Endodermal cell (in vitro differentiated cells): ENCODE measurements at regions not wholly inside any gene's neighbourhood (a gene's known extent, or its start where the extent isn't known, plus 50 kb on each side); places are given as distances from the start of the nearest gene placed in this dataset.

Experiments used
- DNase-seq: peaks from one replicate; pipeline ENCODE4 v3.0.0-alpha.2; 2017
- H3K27ac ChIP-seq: 2 replicates; pipeline ENCODE4 v1.5.1; 2013; ENCODE audit warnings: mild to moderate bottlenecking, low read depth, low read length, moderate library complexity
- H3K27me3 ChIP-seq: 2 replicates; pipeline ENCODE4 v1.6.1; 2013; ENCODE audit warnings: mild to moderate bottlenecking, low read length, moderate library complexity; ENCODE audit not compliant: insufficient read depth, control insufficient read depth, poor library complexity, severe bottlenecking
- H3K36me3 ChIP-seq: 2 replicates; pipeline ENCODE4 v1.7.0; 2013; ENCODE audit warnings: mild to moderate bottlenecking, low read length, moderate library complexity; ENCODE audit not compliant: control insufficient read depth, insufficient read depth
- H3K4me1 ChIP-seq: one replicate; pipeline ENCODE4 v1.7.0; 2013; ENCODE audit warnings: low read length; ENCODE audit not compliant: control insufficient read depth, insufficient read depth
- H3K4me3 ChIP-seq: 2 replicates; pipeline ENCODE4 v1.5.1; 2013; ENCODE audit warnings: mild to moderate bottlenecking, low read length, moderate library complexity
- H3K9ac ChIP-seq: 2 replicates; pipeline ENCODE4 v1.6.1; 2013; ENCODE audit warnings: mild to moderate bottlenecking, low read length, moderate library complexity; ENCODE audit not compliant: poor library complexity, severe bottlenecking; ENCODE audit errors: extremely low read depth
- H3K9me3 ChIP-seq: 2 replicates; pipeline ENCODE4 v1.6.1; 2013; ENCODE audit warnings: mild to moderate bottlenecking, low read length, moderate library complexity; ENCODE audit not compliant: control insufficient read depth
- H3K27ac Mint-ChIP-seq: 2 replicates; pipeline ENCODE4 v1.8.0; 2020; ENCODE audit warnings: mixed read lengths
- H3K27me3 Mint-ChIP-seq: 2 replicates; pipeline ENCODE4 v1.8.0; 2021; ENCODE audit warnings: mild to moderate bottlenecking, mixed read lengths; ENCODE audit not compliant: insufficient read depth
- H3K36me3 Mint-ChIP-seq: 2 replicates; pipeline ENCODE4 v1.8.0; 2020; ENCODE audit warnings: low read depth, mixed read lengths
- H3K4me1 Mint-ChIP-seq: 2 replicates; pipeline ENCODE4 v1.8.0; 2020; ENCODE audit warnings: mixed read lengths
- H3K4me3 Mint-ChIP-seq: 2 replicates; pipeline ENCODE4 v1.8.0; 2020; ENCODE audit warnings: mild to moderate bottlenecking, moderate library complexity, mixed read lengths
- H3K9me3 Mint-ChIP-seq: 2 replicates; pipeline ENCODE4 v1.8.0; 2020; ENCODE audit warnings: mild to moderate bottlenecking, mixed read lengths
- CTCF ChIP-seq: fragments of 200-600 bp; sonication (generic); conservative IDR thresholded peaks from 2 replicates; pipeline ENCODE4 v1.5.0; 2021; ENCODE audit warnings: antibody characterized with exemption, mild to moderate bottlenecking
- WGBS, 2 experiments: methylation state at CpG; one replicate each; pipeline versions ENCODE4 v1.1.5 to v1.1.7; 2013; ENCODE audit warnings: missing lambda C conversion rate in 2 of 2, mixed read lengths in 1 of 2; ENCODE audit not compliant: insufficient coverage in 1 of 2, insufficient read length in 1 of 2; 5-methylcytosine and 5-hydroxymethylcytosine counted together

DNA sequence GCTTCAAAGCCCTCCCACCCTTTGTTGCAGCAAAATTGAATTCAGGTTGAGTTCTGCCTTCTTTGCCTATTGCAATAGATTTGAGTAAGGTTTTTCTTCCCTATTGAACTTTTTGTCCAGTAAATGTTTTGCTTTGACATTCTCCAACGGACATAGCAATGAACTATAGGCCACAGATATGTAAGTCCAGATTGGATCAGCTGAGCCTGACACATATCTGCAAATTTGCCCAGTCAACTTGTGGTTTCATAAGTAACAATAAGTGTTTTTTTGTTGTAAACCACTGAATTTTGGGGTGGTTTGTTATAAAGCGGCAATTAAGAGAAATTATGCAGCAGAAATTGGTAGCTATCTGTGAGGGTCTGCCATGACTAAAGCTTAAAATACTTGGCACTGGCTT lies 332.1 kb upstream of the SORCS1 start:
- no peak overlapping the region for H3K9ac ChIP-seq
- no peak for DNase-seq
- H3K4me1 ChIP-seq, result peaks cover 3% of the 10 kb centered on the region
- H3K36me3 ChIP-seq, result no peaks in the 10 kb centered on the region
- WGBS, 2 experiments, result 56 to 75% methylated on average over 2 of the region's 2 CpGs
- H3K9me3 Mint-ChIP-seq, result peaks cover 3% of the 10 kb centered on the region
- no peaks in the 10 kb centered on the region for H3K9me3 ChIP-seq
- H3K27me3 Mint-ChIP-seq, result no peaks in the 10 kb centered on the region
- no peak overlapping the region for H3K4me3 Mint-ChIP-seq
- H3K36me3 Mint-ChIP-seq, result peaks cover 2% of the 10 kb centered on the region
- no peak for TF ChIP-seq CTCF
- H3K4me3 ChIP-seq, result no peak overlapping the region
- H3K27ac Mint-ChIP-seq, result no peak overlapping the region
- H3K27ac ChIP-seq, result no peak overlapping the region
- peaks cover 8% of the 10 kb centered on the region for H3K4me1 Mint-ChIP-seq
- H3K27me3 ChIP-seq, result no peaks in the 10 kb centered on the region

- no peak for TF ChIP-seq CTCF
- H3K4me3 ChIP-seq, result no peak overlapping the region
- H3K36me3 ChIP-seq, result no peaks in the 10 kb centered on the region
- no peaks in the 10 kb centered on the region for H3K36me3 Mint-ChIP-seq
- H3K27me3 ChIP-seq, result no peaks in the 10 kb centered on the region
- peaks cover 3% of the 10 kb centered on the region for H3K4me1 ChIP-seq
- 89% methylated on average over 1 of the region's 1 CpG; no CpG with 5 or more reads in 1 of the 2 experiments for WGBS, 2 experiments
- no peak overlapping the region for H3K27ac Mint-ChIP-seq
- H3K9ac ChIP-seq, result no peak overlapping the region
- no peak overlapping the region for H3K4me3 Mint-ChIP-seq
- no peaks in the 10 kb centered on the region for H3K9me3 Mint-ChIP-seq
- no peaks in the 10 kb centered on the region for H3K27me3 Mint-ChIP-seq
- peaks cover 8% of the 10 kb centered on the region for H3K4me1 Mint-ChIP-seq
- no peak overlapping the region for H3K27ac ChIP-seq
- no peak for DNase-seq
- no peaks in the 10 kb centered on the region for H3K9me3 ChIP-seq
These were observed 327.9 kb upstream of the SORCS1 start for GRCh38 chr10:107492389-107492788.

GRCh38 chr10:107490389-107490788 lies 325.9 kb upstream of the SORCS1 start:
- 93 to 100% methylated on average over 2 of the region's 2 CpGs for WGBS, 2 experiments
- Histone ChIP-seq H3K9me3 (no peaks in the 10 kb centered on the region), H3K4me1 (peaks cover 3% of the 10 kb centered on the region), H3K27ac (no peak overlapping the region), H3K4me3 (no peak overlapping the region), H3K27me3 (no peaks in the 10 kb centered on the region), H3K9ac (no peak overlapping the region), H3K36me3 (no peaks in the 10 kb centered on the region)
- Mint-ChIP-seq H3K27ac (no peak overlapping the region), H3K27me3 (no peaks in the 10 kb centered on the region), H3K4me1 (peaks cover 8% of the 10 kb centered on the region), H3K36me3 (no peaks in the 10 kb centered on the region), H3K4me3 (no peak overlapping the region), H3K9me3 (no peaks in the 10 kb centered on the region)
- TF ChIP-seq CTCF, result no peak
- no peak for DNase-seq
